IMR-90 (cell line): ENCODE measurements at regions not wholly inside any gene's neighbourhood (a gene's known extent, or its start where the extent isn't known, plus 50 kb on each side); places are given as distances from the start of the nearest gene placed in this dataset.
A peak's percentile ranks its signal among the peaks of the same experiment; 100 is the strongest.

ENCODE experiments used
- ATAC-seq: fragments of 200-7000 bp; cut with Tn5 transposase; 2 replicates; pipeline ENCODE4 v1.9.1; 2020; ENCODE audit warnings: low read depth, mild to moderate bottlenecking, moderate library complexity
- BruUV-seq: library from RNA; stranded (reverse); fragments of 400-500 nt; replicated peaks from 2 replicates; lab custom pipeline; 2021; lab: Mats Ljungman, UMichigan
- CTCF ChIA-PET: fragments of 300-600 bp; formaldehyde crosslinking; extraction: SDS; loops from one replicate; lab custom pipeline; 2021; ENCODE audit warnings: antibody characterized with exemption; lab: Yijun Ruan, JAX
- POLR2A ChIA-PET: fragments of 300-600 bp; sonication (Branson Sonifier 250); formaldehyde crosslinking; loops from one replicate; lab custom pipeline; 2022; ENCODE audit warnings: antibody characterized with exemption; ENCODE audit not compliant: unreplicated experiment; lab: Charles Lee
- DNase-seq: peaks from one replicate; pipeline ENCODE4 v3.0.0; 2013
- H2AFZ ChIP-seq: replicated peaks from 2 replicates; pipeline ENCODE3; 2013; ENCODE audit warnings: low read length, mild to moderate bottlenecking; ENCODE audit not compliant: poor library complexity
- H2AK5ac ChIP-seq: 2 replicates; pipeline ENCODE4 v1.6.1; 2013; ENCODE audit warnings: low read depth, low read length, inconsistent platforms
- H2AK9ac ChIP-seq: replicated peaks from 2 replicates; pipeline ENCODE3; 2013; ENCODE audit warnings: mild to moderate bottlenecking, low read depth, low read length, moderate library complexity; ENCODE audit not compliant: poor library complexity
- H2BK120ac ChIP-seq: 2 replicates; pipeline ENCODE4 v1.6.1; 2013; ENCODE audit warnings: low read depth, low read length, inconsistent platforms
- H2BK15ac ChIP-seq: 3 replicates; pipeline ENCODE4 v1.6.1; 2013; ENCODE audit warnings: low read depth, low read length, inconsistent platforms
- H2BK20ac ChIP-seq: 2 replicates; pipeline ENCODE4 v1.6.1; 2013; ENCODE audit warnings: low read depth, mild to moderate bottlenecking, inconsistent platforms, low read length, moderate library complexity
- H2BK5ac ChIP-seq: 2 replicates; pipeline ENCODE4 v1.6.1; 2013; ENCODE audit warnings: mild to moderate bottlenecking, low read depth, low read length, inconsistent platforms; ENCODE audit not compliant: poor library complexity, severe bottlenecking
- H3K14ac ChIP-seq: replicated peaks from 2 replicates; pipeline ENCODE4 v1.6.1; 2013; ENCODE audit warnings: low read depth, low read length, inconsistent platforms
- H3K18ac ChIP-seq: 2 replicates; pipeline ENCODE4 v1.6.1; 2013; ENCODE audit warnings: low read depth, low read length, control low read depth
- H3K23ac ChIP-seq: 2 replicates; pipeline ENCODE4 v1.6.1; 2013; ENCODE audit warnings: low read depth, low read length, inconsistent platforms
- H3K27ac ChIP-seq: 2 replicates; pipeline ENCODE4 v1.5.1; 2013; ENCODE audit warnings: mild to moderate bottlenecking, control low read depth, low read length; ENCODE audit not compliant: insufficient read depth
- H3K27me3 ChIP-seq: 2 replicates; pipeline ENCODE4 v1.6.1; 2013; ENCODE audit warnings: low read length; ENCODE audit not compliant: control insufficient read depth, insufficient read depth
- H3K36me3 ChIP-seq: 2 replicates; pipeline ENCODE4 v1.6.1; 2013; ENCODE audit warnings: low read length, mixed read lengths; ENCODE audit not compliant: control insufficient read depth, insufficient read depth
- H3K4ac ChIP-seq: 2 replicates; pipeline ENCODE4 v1.6.1; 2013; ENCODE audit warnings: low read depth, low read length, inconsistent platforms
- H3K4me1 ChIP-seq: 2 replicates; pipeline ENCODE4 v1.6.1; 2013; ENCODE audit warnings: low read length, mixed read lengths; ENCODE audit not compliant: control insufficient read depth, insufficient read depth
- H3K4me2 ChIP-seq: 2 replicates; pipeline ENCODE4 v1.6.1; 2013; ENCODE audit warnings: low read depth, mild to moderate bottlenecking, control low read depth, low read length, moderate library complexity
- H3K4me3 ChIP-seq: 2 replicates; pipeline ENCODE4 v1.5.1; 2013; ENCODE audit warnings: low read depth, mild to moderate bottlenecking, control low read depth, low read length, moderate library complexity; ENCODE audit not compliant: insufficient read depth
- H3K56ac ChIP-seq: 2 replicates; pipeline ENCODE4 v1.6.1; 2013; ENCODE audit warnings: low read length, inconsistent platforms; ENCODE audit not compliant: insufficient read depth; ENCODE audit errors: extremely low read depth
- H3K79me1 ChIP-seq, 2 experiments: 2 replicates each; pipeline ENCODE4 v1.6.1; 2013; ENCODE audit warnings: low read length in 2 of 2, inconsistent platforms in 1 of 2, low read depth in 1 of 2
- H3K9ac ChIP-seq: 2 replicates; pipeline ENCODE4 v1.6.1; 2013; ENCODE audit warnings: low read depth, low read length, control low read depth
- H3K9me1 ChIP-seq: 2 replicates; pipeline ENCODE4 v1.6.1; 2013; ENCODE audit warnings: low read length, inconsistent platforms; ENCODE audit not compliant: insufficient read depth
- H3K9me3 ChIP-seq: 2 replicates; pipeline ENCODE4 v1.6.1; 2013; ENCODE audit warnings: low read length; ENCODE audit not compliant: control insufficient read depth, insufficient read depth
- H4K20me1 ChIP-seq: 2 replicates; pipeline ENCODE4 v1.6.1; 2013; ENCODE audit warnings: low read length, inconsistent platforms; ENCODE audit not compliant: insufficient read depth
- H4K5ac ChIP-seq: 2 replicates; pipeline ENCODE4 v1.6.1; 2013; ENCODE audit warnings: mild to moderate bottlenecking, low read depth, low read length, control low read depth
- H4K8ac ChIP-seq, 2 experiments: 2 replicates each; pipeline ENCODE4 v1.6.1; 2013; ENCODE audit warnings: low read depth in 2 of 2, low read length in 2 of 2, control low read depth in 1 of 2, inconsistent platforms in 1 of 2
- H4K91ac ChIP-seq: 2 replicates; pipeline ENCODE4 v1.6.1; 2013; ENCODE audit warnings: low read depth, low read length, inconsistent platforms; ENCODE audit not compliant: insufficient read depth
- CEBPB ChIP-seq: IDR thresholded peaks from 2 replicates; pipeline ENCODE4 v1.6.1; 2012; ENCODE audit warnings: low read depth, low read length, improper control_type of control experiment
- CHD1 ChIP-seq: IDR thresholded peaks from 2 replicates; pipeline ENCODE4 v1.6.1; 2012; ENCODE audit warnings: low read depth, low read length, improper control_type of control experiment
- FOS ChIP-seq: fragments of 150-350 bp; IDR thresholded peaks from 2 replicates; pipeline ENCODE4 v1.6.1; 2016; ENCODE audit warnings: low read depth, low read length
- MXI1 ChIP-seq: IDR thresholded peaks from 2 replicates; pipeline ENCODE4 v1.6.1; 2012; ENCODE audit warnings: low read depth, mild to moderate bottlenecking, low read length, moderate library complexity, borderline replicate concordance
- POLR2A ChIP-seq: IDR thresholded peaks from 2 replicates; pipeline ENCODE4 v1.6.1; 2012; ENCODE audit warnings: mild to moderate bottlenecking, low read depth, low read length
- RAD21 ChIP-seq: IDR thresholded peaks from 2 replicates; pipeline ENCODE4 v1.6.1; 2012; ENCODE audit warnings: low read length, improper control_type of control experiment
- RCOR1 ChIP-seq: IDR thresholded peaks from 2 replicates; pipeline ENCODE4 v1.6.1; 2012; ENCODE audit warnings: mild to moderate bottlenecking, low read length, improper control_type of control experiment; ENCODE audit not compliant: insufficient replicate concordance
- RFX5 ChIP-seq: IDR thresholded peaks from 2 replicates; pipeline ENCODE4 v1.8.0; 2012; ENCODE audit warnings: low read depth, mild to moderate bottlenecking, low read length, moderate library complexity
- SMC3 ChIP-seq: fragments of 150-350 bp; IDR thresholded peaks from 2 replicates; pipeline ENCODE4 v1.6.1; 2016; ENCODE audit warnings: low read depth, mild to moderate bottlenecking, antibody characterized with exemption, low read length, moderate library complexity
- WGBS, 2 experiments: methylation state at CpG; one replicate each; pipeline versions ENCODE4 v1.1.5 to v1.1.7; 2013; ENCODE audit warnings: missing lambda C conversion rate in 2 of 2; ENCODE audit not compliant: insufficient read length in 1 of 2; ENCODE audit errors: extremely low coverage in 2 of 2; 5-methylcytosine and 5-hydroxymethylcytosine counted together
- dilution Hi-C: fragments of 300-500 bp; cut with HindIII; formaldehyde crosslinking; loops from one replicate; pipeline ENCODE4 v1.14.3; 2018; ENCODE audit warnings: low sequenced_read_pairs; ENCODE audit not compliant: unreplicated experiment
- in situ Hi-C: fragments of 300-500 bp; cut with MboI; formaldehyde crosslinking; loops from 3 replicates; pipeline ENCODE4 v1.14.3; 2019; ENCODE audit warnings: low sequenced_read_pairs, inconsistent platforms, mixed read lengths
- intact Hi-C: fragments of 100-400 bp; cut with micrococcal nuclease; formaldehyde crosslinking; loops from 2 replicates; pipeline ENCODE4 v1.10.0; 2022

- ChIA-PET POLR2A (no interaction called here), CTCF (no interaction called here)
- H2BK15ac ChIP-seq, result no peak overlapping the region
- no peak overlapping the region for H3K4me2 ChIP-seq
- H3K9ac ChIP-seq, result no peak overlapping the region
- peaks cover 6% of the 10 kb centered on the region for H3K9me3 ChIP-seq
- H3K56ac ChIP-seq, result no peak overlapping the region
- WGBS, 2 experiments, result no CpG with 5 or more reads among the region's 1 CpG
- no peak overlapping the region for H3K4me3 ChIP-seq
- no peaks in the 10 kb centered on the region for H3K36me3 ChIP-seq
- no peaks in the 10 kb centered on the region for H3K27me3 ChIP-seq
- no peak for ATAC-seq
- no peak overlapping the region for H2AK9ac ChIP-seq
- H3K4ac ChIP-seq, result no peak overlapping the region
- BruUV-seq, result no TSS peak
- TF ChIP-seq POLR2A, result no peak
- TF ChIP-seq SMC3, result no peak
- TF ChIP-seq CEBPB, result peak; percentile 73
- no peak for TF ChIP-seq MXI1
- TF ChIP-seq FOS, result no peak
- TF ChIP-seq RFX5, result no peak
- no peak for TF ChIP-seq RAD21
- TF ChIP-seq CHD1, result no peak
- TF ChIP-seq RCOR1, result no peak
- H2AK5ac ChIP-seq, result no peak overlapping the region
- H2BK20ac ChIP-seq, result no peak overlapping the region
- no peak for DNase-seq
- in situ Hi-C loops (no loop called here), dilution Hi-C loops (no loop called here), intact Hi-C loops (no loop called here)
- no peak overlapping the region for H4K5ac ChIP-seq
- no peak overlapping the region for H2BK5ac ChIP-seq
- no peaks in the 10 kb centered on the region for H3K4me1 ChIP-seq
- H4K8ac ChIP-seq, result no peak overlapping the region
- H2AFZ ChIP-seq, result no peak overlapping the region
- no peak overlapping the region for H2BK120ac ChIP-seq
- H3K14ac ChIP-seq, result no peak overlapping the region
- H4K91ac ChIP-seq, result no peak overlapping the region
- no peaks in the 10 kb centered on the region for H3K79me1 ChIP-seq
- H3K18ac ChIP-seq, result no peak overlapping the region
- H3K23ac ChIP-seq, result no peak overlapping the region
- H3K27ac ChIP-seq, result no peak overlapping the region
- H3K9me1 ChIP-seq, result no peaks in the 10 kb centered on the region
- H4K20me1 ChIP-seq, result no peaks in the 10 kb centered on the region
These were observed 650.7 kb upstream of the CITED2 start for GRCh38 chr6:140025171-140025570.
